ENCODE measurements at regions not wholly inside any gene's neighbourhood (a gene's known extent, or its start where the extent isn't known, plus 50 kb on each side); places are given as distances from the start of the nearest gene placed in this dataset.

GRCh38 chr10:24042884-24043283 lies 166.1 kb upstream of the KIAA1217 start:
- TF ChIP-seq CTCF (IDR thresholded peaks at IDR 0.05) (no peak), POLR2A (IDR thresholded peaks at IDR 0.05) (peak in 1 of 3 donors; percentile 6)

Data from body of pancreas (tissue), 4 donors.